Naive B cell (primary cell): ENCODE measurements at regions not wholly inside any gene's neighbourhood (a gene's known extent, or its start where the extent isn't known, plus 50 kb on each side); places are given as distances from the start of the nearest gene placed in this dataset.

Source experiments
- ATAC-seq, 2 donors: fragments of 150-1000 bp; cut with Tn5 transposase; 2 replicates each; pipeline ENCODE4 v1.10.0; 2021; ENCODE audit warnings: low read depth in 2 of 2, mild to moderate bottlenecking in 2 of 2, moderate library complexity in 2 of 2
- DNase-seq: peaks from one replicate; pipeline ENCODE4 v3.0.0; 2022
- H3K27ac Mint-ChIP-seq, 6 donors: one replicate each; pipeline ENCODE4 v1.8.0; 2020 to 2022; ENCODE audit warnings: mild to moderate bottlenecking in 6 of 6, mixed read lengths in 6 of 6, moderate library complexity in 5 of 6, inconsistent platforms in 2 of 6
- H3K27me3 Mint-ChIP-seq, 3 donors: one replicate each; pipeline ENCODE4 v1.8.0; 2021 to 2022; ENCODE audit warnings: mixed read lengths in 3 of 3, mild to moderate bottlenecking in 1 of 3
- H3K36me3 Mint-ChIP-seq, 2 donors: one replicate each; pipeline ENCODE4 v1.8.0; 2020 to 2022; ENCODE audit warnings: mixed read lengths in 2 of 2, inconsistent platforms in 1 of 2, mild to moderate bottlenecking in 1 of 2
- H3K4me1 Mint-ChIP-seq, 3 donors: one replicate each; pipeline ENCODE4 v1.8.0; 2020 to 2022; ENCODE audit warnings: mixed read lengths in 3 of 3, inconsistent platforms in 1 of 3, mild to moderate bottlenecking in 1 of 3, moderate library complexity in 1 of 3
- H3K4me3 Mint-ChIP-seq, 8 donors: one replicate each; pipeline ENCODE4 v1.8.0; 2020 to 2022; ENCODE audit warnings: mild to moderate bottlenecking in 8 of 8, mixed read lengths in 8 of 8, moderate library complexity in 8 of 8, inconsistent platforms in 2 of 8
- H3K9me3 Mint-ChIP-seq, 7 donors: one replicate each; pipeline ENCODE4 v1.8.0; 2020 to 2022; ENCODE audit warnings: mixed read lengths in 7 of 7, mild to moderate bottlenecking in 5 of 7, inconsistent platforms in 2 of 7, moderate library complexity in 1 of 7

GRCh38 chrX:2594491-2594890, 93.7 kb upstream of the DHRSX start:
- Mint-ChIP-seq H3K9me3 (no peaks in the 10 kb centered on the region), H3K4me1 (peaks cover 9 to 13% (median 10%) of the 10 kb centered on the region in 3 donors), H3K4me3 (no peak overlapping the region), H3K36me3 (peaks cover 0 to 1% of the 10 kb centered on the region in 2 donors), H3K27ac (peak overlapping the region in 1 of 6 donors; percentile 49), H3K27me3 (no peaks in the 10 kb centered on the region)
- DNase-seq = no peak
- ATAC-seq = no peak

DNA sequence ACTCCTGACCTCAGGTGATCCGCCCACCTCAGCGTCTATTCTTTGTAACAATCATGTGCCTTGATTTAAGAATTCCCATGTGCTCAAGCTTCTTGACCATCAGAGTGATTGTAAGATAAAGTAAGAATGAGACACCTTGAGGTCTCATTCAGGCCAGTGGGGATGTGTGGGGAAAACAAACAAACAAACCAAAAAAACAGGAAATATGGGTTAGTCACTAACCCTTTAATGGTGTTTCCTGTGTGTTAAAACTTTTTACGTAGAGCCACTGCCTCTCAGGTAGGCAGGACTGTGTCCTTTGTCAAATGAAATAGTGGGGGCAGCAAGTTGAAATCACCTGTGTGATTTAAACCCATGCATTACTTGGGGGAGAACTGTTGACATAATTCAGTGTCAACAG, 91.5 kb upstream of the DHRSX start:
- no peaks in the 10 kb centered on the region for H3K36me3 Mint-ChIP-seq
- ATAC-seq (no peak), DNase-seq (no peak)
- peak overlapping the region in 3 of 6 donors; percentile 10 to 61 (median 28) for H3K27ac Mint-ChIP-seq
- H3K4me3 Mint-ChIP-seq = no peak overlapping the region
- H3K9me3 Mint-ChIP-seq = no peaks in the 10 kb centered on the region
- H3K27me3 Mint-ChIP-seq = no peaks in the 10 kb centered on the region
- peaks cover 6 to 14% (median 9%) of the 10 kb centered on the region in 3 donors for H3K4me1 Mint-ChIP-seq

DNA sequence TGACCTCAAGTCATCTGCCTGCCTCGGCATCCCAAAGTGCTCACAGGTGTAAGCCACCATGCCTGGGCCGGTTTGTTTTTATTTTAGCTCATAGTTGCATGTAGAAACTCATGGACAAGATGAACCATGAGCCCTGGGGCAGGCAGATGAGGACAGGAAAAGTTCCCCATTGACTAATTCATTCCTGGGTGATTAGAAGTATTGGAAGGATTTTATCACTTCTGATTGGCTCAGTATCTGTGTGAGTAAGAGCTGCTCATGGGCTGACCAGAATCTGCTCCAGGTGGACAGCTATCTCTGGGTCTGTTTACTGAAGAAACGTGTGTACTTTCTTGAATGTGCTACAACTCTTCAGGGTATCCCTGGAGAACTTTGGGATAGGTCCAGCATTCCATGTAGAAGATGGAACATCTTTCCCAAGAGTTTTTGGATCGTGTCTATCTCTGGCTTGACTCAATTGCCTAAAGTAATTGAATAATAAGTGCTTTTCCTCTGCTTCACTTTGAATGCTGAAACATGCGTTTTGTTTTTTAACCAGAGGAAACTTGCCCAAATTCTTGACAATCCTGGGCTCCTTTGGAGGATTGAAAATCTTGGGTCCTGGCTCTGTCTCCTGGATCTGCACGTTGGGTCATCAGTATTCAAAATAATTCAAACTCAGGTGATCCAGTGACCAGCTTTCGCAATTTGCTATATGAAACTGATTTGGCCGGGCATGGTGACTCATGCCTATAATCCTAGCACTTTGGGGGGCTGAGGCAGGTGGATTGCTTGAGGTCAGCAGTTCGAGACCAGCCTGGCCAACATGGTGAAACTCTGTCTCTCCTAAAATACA, 88.6 kb upstream of the DHRSX start:
- no peaks in the 10 kb centered on the region for H3K9me3 Mint-ChIP-seq
- H3K27me3 Mint-ChIP-seq = peaks cover 5 to 8% (median 7%) of the 10 kb centered on the region in 3 donors
- peaks cover 14 to 33% (median 22%) of the 10 kb centered on the region in 3 donors for H3K4me1 Mint-ChIP-seq
- H3K4me3 Mint-ChIP-seq = no peak overlapping the region
- DNase-seq (no peak), ATAC-seq (no peak)
- peaks cover 0 to 7% of the 10 kb centered on the region in 2 donors for H3K36me3 Mint-ChIP-seq
- H3K27ac Mint-ChIP-seq = no peak overlapping the region

- Mint-ChIP-seq H3K4me1 (peaks cover 18 to 27% (median 18%) of the 10 kb centered on the region in 3 donors), H3K4me3 (no peak overlapping the region), H3K27ac (no peak overlapping the region), H3K36me3 (peaks cover 0 to 7% of the 10 kb centered on the region in 2 donors), H3K9me3 (no peaks in the 10 kb centered on the region), H3K27me3 (peaks cover 9 to 15% (median 13%) of the 10 kb centered on the region in 3 donors)
- no peak for DNase-seq
- ATAC-seq = no peak
Measured at GRCh38 chrX:2588049-2588448, 87.3 kb upstream of the DHRSX start.

GRCh38 chrX:2587146-2587545, 86.4 kb upstream of the DHRSX start:
- Mint-ChIP-seq H3K27ac (peak overlapping the region in 1 of 6 donors; percentile 39), H3K36me3 (peaks cover 0 to 7% of the 10 kb centered on the region in 2 donors), H3K4me1 (peaks cover 16 to 26% (median 23%) of the 10 kb centered on the region in 3 donors), H3K4me3 (no peak overlapping the region), H3K27me3 (peaks cover 17 to 24% (median 22%) of the 10 kb centered on the region in 3 donors), H3K9me3 (no peaks in the 10 kb centered on the region)
- no peak for DNase-seq
- ATAC-seq = no peak

DNA sequence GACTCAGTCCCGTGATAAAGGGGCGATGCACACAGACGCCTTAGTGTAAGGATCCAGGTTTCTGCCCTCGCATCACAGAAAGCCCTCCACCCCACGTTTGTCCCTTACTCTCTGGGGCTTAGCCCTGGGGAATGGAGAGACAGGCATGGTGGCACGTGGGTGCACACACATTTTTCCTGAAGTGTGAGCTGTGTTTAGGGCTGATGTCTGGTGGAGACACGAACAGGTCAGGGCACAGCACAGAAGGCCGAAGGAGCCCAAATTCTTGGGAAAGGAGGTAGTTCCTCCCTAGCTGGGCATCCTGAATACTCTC, 84.3 kb upstream of the DHRSX start:
- DNase-seq = no peak
- no peak for ATAC-seq
- H3K27me3 Mint-ChIP-seq = peaks cover 31 to 38% (median 35%) of the 10 kb centered on the region in 3 donors
- H3K9me3 Mint-ChIP-seq = no peaks in the 10 kb centered on the region
- peak overlapping the region in 1 of 6 donors; percentile 42 for H3K27ac Mint-ChIP-seq
- H3K4me1 Mint-ChIP-seq = peaks cover 16 to 23% (median 20%) of the 10 kb centered on the region in 3 donors
- peak overlapping the region in 4 of 8 donors; percentile 81 to 85 (median 84) for H3K4me3 Mint-ChIP-seq
- peaks cover 0 to 7% of the 10 kb centered on the region in 2 donors for H3K36me3 Mint-ChIP-seq

DNA sequence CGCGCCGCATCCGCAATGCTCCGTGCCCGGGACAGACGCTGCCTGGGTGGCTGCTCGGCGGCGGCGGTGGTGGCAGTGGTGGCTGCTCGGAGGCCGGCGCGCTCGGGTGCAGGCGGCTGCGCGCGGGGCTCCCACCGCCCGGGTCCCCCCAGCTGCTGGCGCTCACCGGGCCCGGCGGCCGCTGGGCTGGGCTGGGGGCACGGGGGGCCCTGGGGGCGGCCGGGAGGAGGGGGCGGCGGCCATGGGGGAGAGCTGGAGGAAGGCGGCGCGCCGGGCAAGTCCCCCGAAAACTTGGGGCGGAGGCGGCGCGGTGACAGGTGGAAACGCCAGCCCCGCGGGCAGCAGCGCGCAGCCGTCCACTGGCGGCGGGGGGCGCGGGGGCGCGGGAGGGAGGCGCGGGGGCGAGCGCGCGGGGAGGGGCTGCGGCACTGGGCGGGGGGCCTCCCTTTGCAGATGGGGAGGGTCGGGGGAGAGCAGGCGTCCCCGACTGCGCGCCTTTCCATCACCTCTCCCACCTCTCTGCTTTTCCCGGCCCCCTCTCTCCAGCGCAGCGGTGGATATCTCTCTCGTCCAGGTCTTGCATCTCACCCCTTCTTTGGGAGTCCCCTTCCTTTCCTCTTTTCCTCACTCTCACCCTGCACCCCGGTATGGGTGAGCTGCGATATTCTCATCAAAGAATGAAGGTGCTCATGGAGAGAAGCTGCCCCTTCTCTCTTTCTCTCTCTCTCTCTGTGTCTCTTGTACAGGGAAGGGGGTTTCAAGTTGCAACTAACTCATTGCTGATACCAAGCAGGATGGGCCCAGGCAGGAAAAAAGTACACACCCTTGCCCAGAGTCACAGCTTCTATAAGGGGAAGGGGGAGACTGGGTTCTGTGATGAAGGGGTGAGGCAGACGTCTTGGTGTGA, 83.7 kb upstream of the DHRSX start:
- no peaks in the 10 kb centered on the region for H3K9me3 Mint-ChIP-seq
- H3K27me3 Mint-ChIP-seq = peaks cover 31 to 40% (median 35%) of the 10 kb centered on the region in 3 donors
- H3K27ac Mint-ChIP-seq = peak overlapping the region in 2 of 6 donors; percentile 34 to 42

DNA sequence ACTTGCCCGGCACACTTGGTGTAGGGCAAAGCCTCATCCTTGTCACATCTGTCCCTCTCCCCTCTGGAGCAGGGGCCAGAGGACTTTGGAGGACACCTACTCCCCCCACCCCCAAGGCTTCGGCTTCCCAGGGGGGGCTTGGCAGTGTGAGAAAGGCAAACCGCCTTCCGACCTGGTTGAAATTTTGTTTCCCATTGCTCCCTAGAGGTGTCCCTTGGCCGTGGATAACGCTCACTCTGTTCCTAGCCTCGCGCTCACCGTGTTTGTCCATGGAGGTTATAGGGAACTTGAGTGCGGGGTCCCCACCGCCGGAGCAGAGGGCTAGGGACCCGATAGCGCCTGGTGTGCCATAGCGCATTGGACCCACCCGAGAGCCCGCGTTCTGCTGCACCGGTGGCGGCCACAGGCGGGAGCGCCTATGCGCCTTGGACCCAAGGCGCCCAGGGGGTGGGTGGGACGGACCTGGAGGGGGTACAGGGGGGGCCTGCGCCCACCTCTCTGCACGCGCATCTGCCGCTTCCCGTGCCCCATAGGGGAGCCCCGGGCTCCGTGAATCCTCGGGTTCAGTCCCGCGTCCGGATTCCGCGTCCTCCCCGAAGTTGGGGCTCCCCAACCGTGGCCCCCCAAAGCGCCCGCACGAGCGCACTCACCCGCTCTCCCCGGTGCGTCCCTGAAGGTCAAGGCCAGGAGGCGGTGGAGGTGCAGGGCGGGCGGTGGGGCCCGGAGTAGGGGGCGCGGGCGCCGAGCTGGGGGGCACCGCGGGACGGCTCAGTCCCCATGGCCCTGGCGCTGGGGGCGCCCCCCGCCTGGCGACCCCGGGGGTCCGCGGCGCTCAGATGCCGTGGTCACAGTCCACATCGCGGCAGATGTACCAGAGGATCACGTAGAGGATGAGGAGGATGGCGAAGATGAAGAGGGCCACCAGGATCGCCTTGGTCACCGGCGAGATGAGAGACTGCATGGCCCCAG, 82.7 kb upstream of the DHRSX start:
- H3K36me3 Mint-ChIP-seq = peaks cover 0 to 7% of the 10 kb centered on the region in 2 donors
- H3K27ac Mint-ChIP-seq = no peak overlapping the region
- no peak for ATAC-seq
- H3K27me3 Mint-ChIP-seq = peaks cover 36 to 50% (median 39%) of the 10 kb centered on the region in 3 donors
- H3K9me3 Mint-ChIP-seq = no peaks in the 10 kb centered on the region
- peaks cover 24 to 33% (median 32%) of the 10 kb centered on the region in 3 donors for H3K4me1 Mint-ChIP-seq
- DNase-seq = no peak
- H3K4me3 Mint-ChIP-seq = peak overlapping the region in 5 of 8 donors; percentile 32 to 73 (median 42)

More for the DNA sequence above, 83.7 kb upstream of the DHRSX start:
- peak overlapping the region; percentile 47 to 85 (median 82) for H3K4me3 Mint-ChIP-seq
- H3K4me1 Mint-ChIP-seq = peaks cover 17 to 23% (median 22%) of the 10 kb centered on the region in 3 donors
- ATAC-seq = peak; percentile 34 to 40
- H3K36me3 Mint-ChIP-seq = peaks cover 0 to 7% of the 10 kb centered on the region in 2 donors
- DNase-seq = no peak

- Mint-ChIP-seq H3K27me3 (peaks cover 38 to 54% (median 45%) of the 10 kb centered on the region in 3 donors), H3K27ac (no peak overlapping the region), H3K4me3 (peak overlapping the region in 5 of 8 donors; percentile 15 to 73 (median 42)), H3K9me3 (no peaks in the 10 kb centered on the region), H3K4me1 (peaks cover 27 to 34% (median 34%) of the 10 kb centered on the region in 3 donors), H3K36me3 (peaks cover 0 to 7% of the 10 kb centered on the region in 2 donors)
- no peak for DNase-seq
- ATAC-seq = no peak
Measured at GRCh38 chrX:2582667-2583066, 81.9 kb upstream of the DHRSX start.

- Mint-ChIP-seq H3K27ac (no peak overlapping the region), H3K4me3 (no peak overlapping the region), H3K9me3 (no peaks in the 10 kb centered on the region), H3K4me1 (peaks cover 22 to 25% (median 23%) of the 10 kb centered on the region in 3 donors), H3K36me3 (peaks cover 0 to 7% of the 10 kb centered on the region in 2 donors), H3K27me3 (peaks cover 38 to 54% (median 45%) of the 10 kb centered on the region in 3 donors)
- ATAC-seq = no peak
- DNase-seq = no peak
Measured at GRCh38 chrX:2581296-2581695, 80.5 kb upstream of the DHRSX start.

DNA sequence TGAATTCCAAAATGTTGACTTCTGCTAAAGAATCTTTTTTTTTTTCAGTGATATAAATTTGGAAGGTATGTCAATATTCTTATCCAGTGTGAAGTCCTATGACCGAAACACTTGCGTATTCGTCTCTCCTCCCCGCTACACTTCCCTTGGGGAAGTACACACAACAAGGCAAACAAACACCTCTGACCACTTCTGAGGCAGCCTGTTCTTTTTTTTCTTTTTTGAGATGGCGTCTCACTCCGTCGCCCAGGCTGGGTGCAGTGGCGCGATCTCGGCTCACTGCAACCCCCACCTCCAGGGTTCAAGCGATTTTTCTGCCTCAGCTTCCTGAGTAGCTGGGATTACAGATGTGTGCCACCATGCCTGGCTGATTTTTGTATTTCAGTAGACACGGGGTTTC, 78.1 kb upstream of the DHRSX start:
- Mint-ChIP-seq H3K27me3 (peaks cover 32 to 46% (median 36%) of the 10 kb centered on the region in 3 donors), H3K36me3 (no peaks in the 10 kb centered on the region), H3K27ac (peak overlapping the region in 3 of 6 donors; percentile 22 to 62 (median 44)), H3K9me3 (no peaks in the 10 kb centered on the region), H3K4me1 (peaks cover 14 to 21% (median 18%) of the 10 kb centered on the region in 3 donors), H3K4me3 (peak overlapping the region in 3 of 8 donors; percentile 13 to 40 (median 21))
- ATAC-seq (peak; percentile 80 to 86), DNase-seq (no peak)

GRCh38 chrX:2577844-2578466, 77.2 kb upstream of the DHRSX start:
- H3K36me3 Mint-ChIP-seq = no peaks in the 10 kb centered on the region
- no peak for ATAC-seq
- peak overlapping the region in 1 of 6 donors; percentile 62 for H3K27ac Mint-ChIP-seq
- peaks cover 13 to 17% (median 14%) of the 10 kb centered on the region in 3 donors for H3K4me1 Mint-ChIP-seq
- DNase-seq = no peak
- H3K9me3 Mint-ChIP-seq = no peaks in the 10 kb centered on the region
- peaks cover 28 to 39% (median 29%) of the 10 kb centered on the region in 3 donors for H3K27me3 Mint-ChIP-seq
- H3K4me3 Mint-ChIP-seq = no peak overlapping the region
